ENCODE measurements at regions not wholly inside any gene's neighbourhood (a gene's known extent, or its start where the extent isn't known, plus 50 kb on each side); places are given as distances from the start of the nearest gene placed in this dataset.

DNA sequence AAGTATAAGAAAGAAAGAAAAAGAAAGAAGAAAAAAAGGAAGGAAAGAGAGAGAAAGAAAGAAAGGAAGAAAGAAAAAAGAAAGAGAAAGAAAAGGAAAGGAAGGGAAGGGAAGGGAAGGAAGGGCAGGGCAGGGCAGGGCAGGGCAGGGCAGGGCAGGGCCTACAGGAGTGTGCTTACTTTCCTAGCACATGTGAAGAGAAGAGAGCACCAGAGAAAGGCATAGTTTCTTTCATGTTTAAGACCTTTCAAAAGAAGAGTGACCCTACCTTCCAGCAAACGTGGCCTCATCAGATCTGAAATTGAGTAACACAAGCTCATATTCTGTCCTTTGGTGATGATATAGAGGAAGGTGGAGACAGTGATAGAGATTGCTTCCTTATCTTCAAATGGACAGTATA lies 899.3 kb upstream of the RAG2 start:
- TF ChIP-seq FOXK2 (IDR thresholded peaks at IDR 0.05) (no peak), SP1 (IDR thresholded peaks at IDR 0.05) (no peak), TARDBP (IDR thresholded peaks at IDR 0.05) (no peak)
